SHP77 (cell line): ENCODE measurements at regions not wholly inside any gene's neighbourhood (a gene's known extent, or its start where the extent isn't known, plus 50 kb on each side); places are given as distances from the start of the nearest gene placed in this dataset.

Experiments
- DNase-seq, 2 experiments: peaks; one replicate each; lab custom pipeline; 2025; lab: John Stamatoyannopoulos, UW

GRCh38 chr11:42490506-42490905, 821.3 kb upstream of the API5 start:
- no peak for DNase-seq

- no peak for DNase-seq
These were observed 817.3 kb upstream of the API5 start for GRCh38 chr11:42494459-42494858.

- DNase-seq: no peak
These were observed 812.8 kb upstream of the API5 start for GRCh38 chr11:42498971-42499370.

GRCh38 chr11:42502151-42502550, 809.6 kb upstream of the API5 start:
- DNase-seq: no peak

- DNase-seq: no peak
These were observed 789.8 kb upstream of the API5 start for GRCh38 chr11:42521994-42522393.

GRCh38 chr11:42524534-42525227, 787.1 kb upstream of the API5 start:
- DNase-seq: peak; percentile 43 to 61

GRCh38 chr11:42526426-42526825, 785.4 kb upstream of the API5 start:
- no peak for DNase-seq

- no peak for DNase-seq
These were observed 783.3 kb upstream of the API5 start for GRCh38 chr11:42528471-42528870.

- no peak for DNase-seq
These were observed 782.9 kb upstream of the API5 start for GRCh38 chr11:42528911-42529310.

- no peak for DNase-seq
These were observed 775.0 kb upstream of the API5 start for GRCh38 chr11:42536611-42537360.

- no peak for DNase-seq
These were observed 769.5 kb upstream of the API5 start for GRCh38 chr11:42542336-42542735.

- no peak for DNase-seq
These were observed 767.9 kb upstream of the API5 start for GRCh38 chr11:42543844-42544419.

- DNase-seq: no peak
These were observed 767.1 kb upstream of the API5 start for GRCh38 chr11:42544726-42545125.

GRCh38 chr11:42545954-42546353, 765.8 kb upstream of the API5 start:
- no peak for DNase-seq

- no peak for DNase-seq
These were observed 759.0 kb upstream of the API5 start for GRCh38 chr11:42552786-42553185.

- DNase-seq: no peak
These were observed 756.6 kb upstream of the API5 start for GRCh38 chr11:42555190-42555589.

GRCh38 chr11:42571131-42571877, 740.5 kb upstream of the API5 start:
- DNase-seq: no peak

GRCh38 chr11:42571878-42572610, 739.8 kb upstream of the API5 start:
- no peak for DNase-seq

- DNase-seq: no peak
These were observed 735.5 kb upstream of the API5 start for GRCh38 chr11:42576318-42576717.

- no peak for DNase-seq
These were observed 722.5 kb upstream of the API5 start for GRCh38 chr11:42589286-42589685.

- no peak for DNase-seq
These were observed 720.0 kb upstream of the API5 start for GRCh38 chr11:42591841-42592240.

- no peak for DNase-seq
These were observed 718.4 kb upstream of the API5 start for GRCh38 chr11:42593441-42593840.
